NCI-H2227 (cell line): ENCODE measurements at regions not wholly inside any gene's neighbourhood (a gene's known extent, or its start where the extent isn't known, plus 50 kb on each side); places are given as distances from the start of the nearest gene placed in this dataset.

ENCODE experiments used
- DNase-seq: peaks from one replicate; lab custom pipeline; 2025; ENCODE audit not compliant: unreplicated experiment; lab: John Stamatoyannopoulos, UW

DNA sequence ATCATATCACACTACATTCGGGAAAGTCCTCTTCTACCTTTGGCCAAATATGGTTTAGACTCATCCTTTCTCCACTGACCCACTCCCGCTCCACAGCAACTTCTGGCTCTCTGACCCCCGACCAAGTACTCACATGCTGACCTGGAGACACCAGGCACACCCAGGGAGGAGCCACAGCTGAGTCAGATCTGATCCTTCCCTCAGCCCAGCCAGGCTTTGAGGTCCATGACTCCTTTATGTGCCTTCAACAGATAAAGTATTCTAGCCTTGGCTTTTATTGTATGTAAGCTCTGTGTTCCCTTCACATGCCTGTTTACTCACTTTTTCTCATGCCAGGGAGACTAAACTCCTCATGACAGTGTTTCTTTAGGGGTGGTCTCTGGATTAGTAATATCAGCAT is 166.9 kb upstream of the UMPS start:
- DNase-seq = no peak

DNA sequence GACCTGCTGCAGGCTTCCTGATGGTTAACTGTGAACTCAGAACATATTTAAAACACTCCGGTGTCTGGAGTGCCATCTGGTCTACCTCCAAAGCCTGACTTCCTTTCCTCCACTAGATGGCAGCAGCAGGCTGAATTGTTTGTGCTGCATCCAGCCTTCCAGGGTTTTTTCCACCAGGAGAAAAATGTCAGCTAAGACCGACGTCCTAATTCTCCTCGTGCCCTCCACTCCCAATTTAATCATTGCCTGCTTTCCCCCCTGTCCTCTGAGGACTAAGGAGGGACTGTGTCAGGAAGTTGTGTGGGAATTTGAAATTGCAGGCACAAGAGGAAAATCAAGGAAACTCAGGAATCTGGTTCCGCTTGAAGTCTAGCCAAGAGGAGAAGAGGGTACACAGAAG is 165.2 kb upstream of the UMPS start:
- peak; percentile 71 for DNase-seq

DNA sequence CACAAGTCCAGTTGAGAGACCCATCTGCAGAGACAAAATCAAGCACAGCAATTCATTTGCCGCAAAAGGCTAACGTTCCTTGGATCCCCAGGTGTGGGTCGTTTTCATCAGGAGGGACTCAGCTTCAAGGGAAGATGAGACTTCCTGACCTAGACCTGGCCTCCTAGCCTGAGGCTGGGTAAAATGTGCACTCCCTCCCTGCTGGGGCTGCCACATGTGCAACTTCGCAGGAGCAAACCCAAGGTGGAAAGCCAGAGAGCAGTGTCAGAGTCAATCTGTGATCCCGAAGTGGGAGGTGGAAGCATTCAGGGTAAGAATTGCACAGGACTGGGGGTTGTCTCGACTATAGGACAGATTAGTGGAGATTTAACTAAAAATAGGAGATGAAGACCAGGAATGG is 164.7 kb upstream of the UMPS start:
- no peak for DNase-seq

DNA sequence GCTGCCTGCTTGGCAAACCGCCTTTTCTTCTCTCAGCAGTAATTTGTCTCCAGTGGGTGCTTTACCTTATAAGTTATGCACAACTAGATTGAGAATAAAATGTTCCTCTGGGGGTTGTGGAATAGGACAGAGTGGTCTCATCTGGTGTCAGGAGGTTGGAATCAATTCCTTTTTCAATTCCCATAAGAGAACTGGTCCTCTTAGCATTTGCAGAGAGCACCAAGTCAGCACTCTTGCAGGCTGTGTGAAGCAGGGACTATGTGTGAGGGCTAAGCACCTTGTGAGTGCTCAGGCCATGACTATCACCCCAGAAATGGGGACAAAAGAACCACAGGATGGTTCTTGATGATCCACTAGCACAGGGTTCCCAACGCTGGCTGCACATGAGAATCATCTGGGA is 163.6 kb upstream of the UMPS start:
- no peak for DNase-seq

DNA sequence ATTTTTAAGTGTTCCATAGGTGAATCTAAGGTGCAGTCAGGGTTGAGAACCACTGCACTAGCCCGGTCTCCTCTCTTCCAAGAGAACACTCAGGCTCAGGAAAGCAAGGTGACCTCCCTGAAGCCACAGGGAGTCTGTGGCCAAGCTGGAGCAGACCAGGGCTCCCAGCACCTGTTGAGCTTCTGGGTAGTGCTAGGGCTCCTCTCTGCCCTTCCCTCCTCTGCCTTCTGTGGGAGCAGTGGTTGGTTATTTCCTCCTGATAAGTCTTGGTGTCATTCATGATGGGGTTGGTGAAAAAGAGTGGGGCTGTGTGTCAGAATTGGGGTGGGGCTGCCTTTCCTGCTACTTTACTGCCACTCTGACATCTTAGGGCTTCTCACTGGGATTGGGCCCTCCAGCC is 163.1 kb upstream of the UMPS start:
- DNase-seq = no peak

DNA sequence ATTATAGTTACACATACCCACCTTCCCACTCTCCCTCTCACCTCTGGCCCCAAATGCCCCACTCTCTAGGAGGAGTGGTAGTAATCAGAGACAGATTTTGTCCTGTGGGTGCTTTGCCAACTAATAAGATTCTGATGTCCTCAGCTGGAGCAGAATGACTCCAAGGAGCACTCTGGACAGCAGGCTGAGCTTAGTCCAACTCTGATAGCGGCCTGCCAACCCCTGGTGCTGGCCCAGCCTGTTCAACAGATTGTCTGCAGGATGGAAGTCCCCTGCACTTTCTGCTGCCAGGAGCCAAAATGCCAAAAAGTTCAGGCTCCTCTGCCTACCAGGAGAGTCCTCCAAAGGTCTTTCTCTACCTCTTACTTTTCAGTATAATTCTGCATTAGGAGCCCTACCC is 160.5 kb upstream of the UMPS start:
- DNase-seq = no peak

DNA sequence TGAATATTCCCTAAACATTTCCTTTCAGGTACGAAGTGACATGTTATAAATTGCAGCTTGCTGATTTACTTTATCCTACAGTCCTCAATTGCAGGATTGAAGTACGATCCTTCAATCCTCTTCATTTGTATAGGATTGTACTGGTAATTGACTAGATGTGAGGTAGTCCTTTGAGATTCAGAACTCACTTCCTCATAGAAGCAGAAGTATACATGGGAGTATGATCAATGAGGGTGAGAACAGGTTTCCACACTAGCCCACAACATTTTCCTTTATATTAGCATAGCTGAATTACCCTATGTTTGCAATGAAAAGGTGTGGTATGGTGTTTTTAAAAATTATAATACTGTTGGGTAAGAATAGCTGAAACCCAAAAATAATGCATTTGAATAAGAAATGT is 160.0 kb upstream of the UMPS start:
- DNase-seq = no peak

DNA sequence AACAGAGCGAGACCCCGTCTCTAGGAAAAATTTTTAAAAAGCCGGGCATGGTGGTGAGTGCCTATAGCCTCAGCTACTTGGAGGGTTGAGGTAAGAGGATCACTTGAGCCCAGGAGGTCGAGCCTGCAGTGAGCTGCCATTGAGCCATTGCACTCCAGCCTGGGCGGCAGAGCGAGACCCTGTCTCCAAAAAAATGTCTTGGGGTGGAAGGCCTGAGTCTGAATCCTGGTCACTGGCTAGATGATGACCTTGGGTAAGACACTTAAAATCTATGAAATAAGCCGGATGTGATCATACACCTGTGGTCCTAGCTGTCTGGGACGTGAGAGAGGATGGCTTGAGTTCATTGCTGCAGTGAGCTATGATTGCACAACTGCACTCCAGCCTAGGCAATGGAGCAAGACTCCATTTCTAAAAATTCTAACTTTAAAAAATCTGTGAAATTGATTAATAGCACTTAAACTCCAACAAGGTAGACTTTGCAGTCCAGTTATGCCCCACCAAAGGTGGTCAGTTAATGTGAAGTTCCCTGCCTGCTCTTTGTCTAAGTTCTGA is 157.3 kb upstream of the UMPS start:
- no peak for DNase-seq

DNA sequence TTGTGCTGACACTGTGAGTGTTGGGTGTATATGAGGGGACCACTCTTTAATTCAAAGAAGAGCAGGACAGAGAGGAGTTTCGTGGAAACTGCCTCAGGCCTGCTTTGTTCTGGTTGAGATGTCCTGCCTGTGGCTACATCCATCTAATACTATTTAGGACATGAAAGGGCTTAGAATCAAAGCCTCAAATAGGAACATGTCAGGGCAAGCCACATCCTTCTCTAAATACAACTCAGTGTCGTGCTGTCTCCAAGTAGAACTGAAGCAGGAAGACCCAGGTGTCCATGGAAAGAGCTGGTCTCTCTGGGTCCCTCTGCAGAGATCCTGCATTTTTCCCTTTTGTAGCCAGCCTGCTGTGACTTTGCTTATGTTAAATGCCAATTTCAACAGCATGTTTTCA is 156.2 kb upstream of the UMPS start:
- DNase-seq = no peak

DNA sequence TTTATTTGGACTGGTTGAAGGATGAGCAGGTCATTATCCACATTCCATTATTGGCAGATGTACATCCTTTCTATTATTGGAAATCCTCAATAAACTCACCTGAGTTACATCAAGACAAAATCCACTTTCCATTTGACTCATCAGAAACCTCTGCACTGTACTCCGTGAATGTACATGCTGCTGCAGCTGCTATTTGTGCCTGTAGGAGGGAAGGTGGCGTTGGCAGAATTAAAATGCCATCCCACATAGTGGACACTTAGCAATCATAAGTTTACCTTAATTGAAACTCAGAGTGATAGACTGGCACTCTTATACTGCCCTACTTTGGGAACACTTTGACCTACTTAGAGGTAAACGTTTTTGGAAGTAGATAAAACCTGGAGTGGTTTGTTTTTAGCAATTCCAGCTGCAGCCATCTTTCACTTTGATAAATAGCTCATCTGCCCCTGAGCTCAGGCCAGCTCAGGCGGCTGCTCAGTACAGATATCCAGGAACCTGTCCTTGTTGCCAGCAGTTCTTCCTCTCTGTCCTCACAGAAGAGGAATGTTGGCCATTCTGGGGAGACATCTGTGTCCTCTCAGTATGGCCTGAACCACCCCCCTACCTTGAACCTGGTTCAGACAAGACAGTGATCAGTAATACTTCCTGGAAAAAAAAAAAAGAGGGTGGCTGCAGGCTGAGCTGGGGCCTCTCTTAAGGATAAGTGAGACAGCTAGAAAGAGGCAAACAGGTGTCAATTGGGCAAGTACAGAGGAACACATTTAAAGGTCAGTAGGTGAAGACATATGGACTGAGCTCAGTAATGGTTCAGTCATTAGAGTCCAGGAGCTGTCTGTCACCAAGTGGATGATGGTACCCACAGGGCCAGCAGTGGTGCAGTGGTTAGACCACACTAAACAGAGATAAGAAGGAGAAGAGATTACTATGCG is 153.4 kb upstream of the UMPS start:
- DNase-seq = no peak

DNA sequence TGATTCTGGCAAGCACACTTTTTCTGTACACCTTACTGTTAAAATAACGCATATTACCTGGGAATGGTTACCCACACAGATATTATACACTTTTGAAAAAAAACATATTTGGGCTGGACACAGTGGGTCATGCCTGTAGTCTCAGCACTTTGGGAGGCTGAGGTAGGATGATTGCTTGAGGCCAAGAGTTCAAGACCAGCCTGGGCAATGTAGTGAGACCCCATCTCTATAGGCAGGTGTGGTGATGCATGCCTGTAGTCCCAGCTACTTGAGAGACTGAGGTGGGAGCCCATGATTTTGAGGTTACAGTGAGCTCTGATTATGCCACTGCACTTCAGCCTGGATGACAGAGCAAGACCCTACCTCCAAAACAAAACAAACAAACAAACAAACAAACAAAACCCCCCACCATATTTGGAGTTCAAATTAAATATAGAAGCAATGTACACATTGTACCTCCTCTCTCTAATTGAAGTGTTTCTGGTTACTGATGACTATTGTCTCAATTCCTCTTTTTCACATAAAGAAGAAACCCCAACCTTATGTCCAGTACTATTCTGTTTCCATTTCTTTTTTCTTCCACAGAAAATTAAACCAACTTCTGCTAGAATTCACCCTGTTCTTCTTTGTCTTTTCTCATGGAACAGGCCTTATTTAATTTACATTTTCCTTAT is 152.6 kb upstream of the UMPS start:
- DNase-seq = no peak

DNA sequence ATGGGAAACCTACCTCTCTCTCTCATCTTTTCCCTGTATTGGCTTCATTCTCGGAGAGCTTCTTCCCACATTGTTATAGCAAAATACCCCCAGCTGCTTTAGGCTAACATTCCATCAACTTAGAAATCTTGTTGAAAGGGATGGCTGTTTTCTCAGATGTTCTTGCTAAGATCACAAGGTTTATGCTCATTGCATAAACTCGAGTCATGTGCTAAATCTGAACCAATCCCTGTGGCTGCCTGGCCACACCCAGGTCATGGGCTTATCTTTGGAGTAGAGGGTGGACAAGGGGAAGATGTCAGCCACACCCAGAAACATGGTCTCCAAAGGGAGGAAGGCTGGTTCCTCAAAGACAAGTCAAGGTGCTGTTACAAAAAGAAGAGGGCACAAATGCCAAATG is 150.6 kb upstream of the UMPS start:
- DNase-seq = no peak

DNA sequence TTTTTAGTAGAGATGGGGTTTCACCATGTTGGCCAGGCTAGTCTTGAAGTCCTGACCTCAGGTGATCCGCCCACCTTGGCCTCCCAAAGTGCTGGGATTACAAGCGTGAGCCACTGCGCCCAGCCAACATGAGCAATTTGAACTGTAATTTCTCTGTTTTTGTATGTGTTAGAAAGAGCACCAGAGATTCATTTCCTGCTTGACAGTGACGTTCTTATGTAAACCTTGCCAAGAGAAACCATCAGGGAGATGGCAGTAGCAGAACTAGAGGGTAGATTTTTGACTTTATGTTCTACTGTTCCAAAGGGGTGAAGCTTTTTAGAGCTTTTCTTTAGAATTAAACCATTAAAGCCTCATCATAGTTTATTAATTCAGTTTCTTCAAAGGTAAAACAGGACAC is 148.1 kb upstream of the UMPS start:
- no peak for DNase-seq

DNA sequence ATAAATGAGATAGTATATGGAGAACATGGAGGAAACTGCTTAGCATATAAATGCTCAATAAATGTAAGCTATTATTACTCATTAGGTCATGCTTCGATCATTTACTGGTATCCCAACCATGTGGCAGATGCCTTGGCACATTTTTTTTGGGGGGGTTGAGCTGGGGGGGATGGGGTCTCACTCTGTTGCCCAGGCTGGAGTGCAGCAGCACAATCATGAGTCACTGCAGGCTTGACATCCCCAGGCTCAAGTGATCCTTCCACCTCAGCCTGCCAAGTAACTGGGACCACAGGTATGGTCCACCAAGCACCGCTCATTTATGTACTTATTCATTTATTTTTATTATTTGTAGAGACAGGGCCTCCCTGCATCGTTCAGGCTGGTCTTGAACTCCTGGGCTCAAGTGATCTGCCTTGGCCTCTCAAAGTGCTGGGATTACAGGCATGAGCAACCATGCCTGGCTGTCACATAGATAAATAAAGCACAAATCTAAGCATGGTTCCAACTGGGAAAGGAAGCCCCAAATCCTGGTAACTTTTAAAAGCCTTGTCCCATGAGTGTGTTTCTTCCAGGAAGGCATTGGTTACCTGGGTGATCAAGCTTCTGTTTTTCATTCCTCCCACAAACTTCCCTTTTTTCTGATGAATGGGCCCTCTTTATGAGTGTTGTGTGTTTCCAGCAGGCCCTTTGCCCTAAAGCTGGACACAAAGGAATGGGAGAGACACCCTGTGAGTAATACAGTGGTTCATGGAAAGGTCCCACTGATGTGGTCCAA is 147.4 kb upstream of the UMPS start:
- no peak for DNase-seq

DNA sequence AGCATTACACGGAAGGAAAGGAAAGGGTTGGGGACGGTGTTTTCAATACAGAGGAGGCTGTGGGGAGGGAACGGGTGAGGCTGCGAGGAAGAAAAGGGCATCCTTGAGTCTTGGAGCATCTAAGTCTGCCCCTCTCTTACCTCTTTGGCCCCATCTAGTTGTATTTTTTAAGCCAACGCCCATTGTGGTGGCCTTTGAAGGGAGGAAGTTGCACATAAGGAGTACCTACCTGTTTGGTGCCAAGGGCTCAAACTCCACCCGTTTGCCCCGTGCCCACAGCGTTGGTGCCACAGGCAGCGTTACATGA is 146.1 kb upstream of the UMPS start:
- no peak for DNase-seq

DNA sequence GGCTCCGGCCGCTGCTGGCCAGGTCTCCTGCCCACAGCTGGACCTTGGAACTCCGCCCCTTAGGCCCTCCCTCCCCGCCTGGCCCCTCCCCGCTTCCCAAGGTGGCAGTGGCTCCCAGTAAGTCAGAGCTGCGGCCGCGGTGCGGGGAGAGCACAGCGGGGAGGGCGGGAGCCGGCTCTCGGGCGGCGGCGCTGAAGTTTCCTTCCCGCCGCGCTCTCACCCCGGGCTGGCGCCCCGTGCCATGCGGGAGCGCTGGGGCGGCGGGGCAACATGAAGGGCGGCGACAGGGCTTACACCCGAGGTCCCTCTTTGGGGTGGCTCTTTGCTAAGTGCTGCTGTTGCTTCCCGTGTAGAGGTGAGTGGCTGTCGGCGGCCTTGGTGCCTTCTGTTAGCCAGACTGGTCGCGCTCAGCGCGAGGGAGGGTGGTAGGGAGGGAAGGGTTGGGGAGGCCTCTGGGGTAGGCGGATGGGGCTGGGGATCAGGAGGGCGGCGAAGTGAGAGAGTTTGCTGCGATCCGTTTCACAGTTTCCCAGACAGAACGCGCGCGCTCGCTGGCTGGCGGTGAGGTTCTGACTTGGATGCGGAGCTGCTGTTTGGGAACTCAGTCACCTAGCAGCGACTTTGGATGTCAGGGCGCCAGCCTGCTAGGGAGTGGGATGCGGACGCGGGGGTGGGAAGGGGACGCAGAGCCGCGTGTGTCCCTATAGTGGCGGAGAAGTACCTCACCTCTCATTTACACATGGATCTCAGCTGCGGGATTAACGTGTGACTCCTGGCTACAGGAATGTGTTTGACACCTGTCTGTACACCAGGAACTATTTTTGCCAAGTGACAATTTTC is 145.5 kb upstream of the UMPS start:
- peak; percentile 46 for DNase-seq

DNA sequence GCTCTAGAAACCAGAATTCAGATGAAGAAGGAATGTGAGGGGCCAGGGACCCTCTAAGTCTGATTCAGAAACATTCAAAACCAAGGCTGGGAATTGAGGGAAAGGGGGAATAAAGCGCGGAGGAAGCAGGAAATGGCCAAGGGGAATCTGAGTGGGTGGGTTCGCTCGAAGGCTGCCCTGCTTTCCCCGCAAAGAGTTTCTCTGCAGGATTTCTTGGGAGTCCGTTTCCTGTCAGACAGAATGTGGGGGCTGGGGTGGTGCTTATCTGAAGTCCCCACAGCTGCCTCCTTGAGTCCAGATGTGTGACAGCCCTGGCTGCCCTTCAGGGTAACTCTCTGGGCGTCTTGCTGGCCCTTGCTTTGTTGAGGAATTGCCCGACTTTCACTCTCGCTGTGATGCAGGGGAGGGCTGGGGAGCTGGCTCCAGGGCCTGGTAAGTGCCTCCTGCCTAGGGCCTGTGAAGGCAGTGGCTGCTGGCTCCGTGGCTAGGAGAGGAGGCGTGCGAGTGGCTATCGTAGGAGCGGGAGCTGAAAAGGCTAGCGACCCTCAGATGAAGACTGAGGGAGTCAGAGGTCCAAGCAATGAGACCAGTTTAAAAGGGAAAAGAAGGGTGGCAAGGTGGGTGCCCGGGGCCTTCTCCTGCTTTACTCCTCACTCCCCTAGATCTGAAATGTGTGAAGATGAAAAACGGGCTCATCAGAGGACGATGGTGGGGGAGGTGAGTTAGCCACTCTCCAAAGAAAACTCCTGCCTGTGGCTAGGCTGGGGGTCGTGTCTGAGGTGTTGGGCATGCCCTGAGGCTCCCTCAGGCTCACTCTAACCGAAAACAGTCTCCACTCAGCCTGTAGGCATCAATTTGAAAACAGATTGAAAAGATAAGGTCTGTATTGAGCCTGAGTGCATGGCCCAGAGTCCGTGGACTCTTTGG is 143.9 kb upstream of the UMPS start:
- no peak for DNase-seq

DNA sequence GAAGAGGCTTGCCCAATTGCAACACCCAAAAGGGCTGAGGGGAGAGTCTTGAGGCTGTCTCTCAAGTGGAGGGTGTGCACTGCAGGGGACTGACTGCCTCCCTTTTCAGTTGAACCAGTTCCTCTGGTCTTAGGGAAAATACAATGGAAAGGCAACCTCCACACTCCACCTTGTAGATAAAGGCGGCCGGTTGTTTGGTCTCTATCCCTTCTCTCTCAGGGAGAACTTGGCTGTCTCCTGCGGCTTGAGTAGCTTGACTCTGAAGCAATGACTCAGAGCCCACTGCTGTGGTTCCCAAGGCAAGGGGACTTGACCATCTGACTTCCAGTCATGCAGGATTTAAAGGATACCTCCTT is 143.2 kb upstream of the UMPS start:
- no peak for DNase-seq

DNA sequence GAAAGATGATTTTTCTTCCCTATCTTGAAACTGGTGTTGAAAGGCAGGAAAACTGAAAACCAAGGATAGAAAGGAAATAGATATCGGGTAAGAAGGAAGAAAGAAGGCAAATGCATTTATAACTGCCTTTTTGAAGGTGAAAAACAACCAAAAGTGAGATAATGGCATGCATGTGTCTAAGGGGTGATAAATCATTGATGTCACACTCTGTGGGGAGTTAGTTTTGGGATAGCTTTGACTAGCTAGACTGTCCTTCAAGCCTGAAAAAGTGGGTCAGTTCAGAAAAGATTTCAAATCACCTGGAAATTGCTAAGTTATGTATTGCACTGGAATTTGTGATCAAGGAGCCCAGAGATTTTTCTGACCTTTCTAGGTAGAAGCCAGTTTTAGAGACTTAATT is 142.2 kb upstream of the UMPS start:
- no peak for DNase-seq

DNA sequence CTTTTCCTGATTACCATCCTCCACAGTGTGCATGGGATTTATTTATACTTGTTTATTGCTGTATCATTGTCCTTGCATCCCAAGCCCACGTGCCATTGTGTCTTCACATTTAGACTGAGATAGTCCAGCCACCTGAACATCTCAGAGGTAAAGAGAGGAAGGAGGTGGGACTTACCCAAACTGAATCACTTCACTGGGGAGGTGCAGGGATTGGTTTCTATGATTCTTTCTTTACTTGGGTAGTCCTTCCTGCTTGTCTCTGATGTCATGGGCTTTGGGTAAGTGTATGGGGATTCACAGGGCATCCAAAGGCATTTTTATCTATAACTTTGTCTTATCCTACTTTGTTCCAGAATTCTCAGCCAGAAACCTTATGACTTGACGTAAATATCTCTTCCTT is 141.5 kb upstream of the UMPS start:
- no peak for DNase-seq
